Esophagus squamous epithelium (tissue), 5 donors: ENCODE measurements at regions not wholly inside any gene's neighbourhood (a gene's known extent, or its start where the extent isn't known, plus 50 kb on each side); places are given as distances from the start of the nearest gene placed in this dataset.
"Not testable (repeated sequence)": the region's sequence is repeated elsewhere in the genome, so short reads cannot be mapped to it uniquely, and the experiment has no call there.

ENCODE experiments used
- DNase-seq: peaks from one replicate; lab custom pipeline; 2025; lab: John Stamatoyannopoulos, UW
- H3K27ac ChIP-seq, 4 donors: fragments of 200-600 bp; sonication (generic); one replicate each; pipeline ENCODE4 v1.5.1; 2016 to 2019; ENCODE audit warnings: mild to moderate bottlenecking in 1 of 4
- H3K27me3 ChIP-seq, 4 donors: fragments of 200-600 bp; sonication (generic); 1 replicate in 3 of 4; 2 replicates in 1 of 4; pipeline versions ENCODE4 v1.5.1 to v1.6.0; 2017 to 2021; ENCODE audit warnings: antibody characterized with exemption in 1 of 4
- H3K36me3 ChIP-seq, 3 donors: fragments of 200-600 bp; sonication (generic); one replicate each; pipeline ENCODE4 v1.5.1; 2016 to 2019
- H3K4me1 ChIP-seq, 3 donors: fragments of 200-600 bp; sonication (generic); one replicate each; pipeline ENCODE4 v1.5.1; 2017 to 2019
- H3K4me3 ChIP-seq, 4 donors: fragments of 200-600 bp; sonication (generic); 1 replicate in 3 of 4; 2 replicates in 1 of 4; pipeline ENCODE4 v1.5.1; 2016 to 2019; ENCODE audit warnings: mild to moderate bottlenecking in 2 of 4, moderate library complexity in 1 of 4
- H3K9me3 ChIP-seq, 3 donors: fragments of 200-600 bp; sonication (generic); one replicate each; pipeline ENCODE4 v1.5.1; 2016 to 2019
- WGBS, 2 donors: methylation state at CpG; one replicate each; pipeline ENCODE4 v1.1.5; 2018; 5-methylcytosine and 5-hydroxymethylcytosine counted together
- intact Hi-C: fragments of 100-400 bp; cut with DNase I; formaldehyde crosslinking; loops from one replicate; pipeline ENCODE4 v1.15.0; 2022
- donor health status: DM: yes; HTN: yes; CAD: no.

DNA sequence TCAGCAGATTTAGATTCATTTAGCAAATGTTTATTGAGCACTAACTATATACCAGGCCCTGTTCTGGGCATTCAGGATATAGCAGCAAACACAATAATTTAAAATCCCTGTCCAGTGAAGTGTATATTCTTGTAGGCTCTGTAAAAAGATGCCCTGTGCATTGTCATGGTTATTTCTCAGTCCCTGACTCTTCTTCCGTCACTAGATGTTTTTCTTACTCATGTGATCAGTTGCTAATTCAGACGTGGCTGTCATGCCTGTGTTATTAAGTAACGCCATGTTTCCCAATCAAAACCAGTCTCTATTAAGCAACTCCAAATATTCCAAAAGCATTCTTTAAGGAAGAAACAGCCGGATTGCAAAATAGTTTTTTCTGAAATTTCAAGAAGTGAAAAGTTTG is 118.7 kb upstream of the NBPF19 start:
- intact Hi-C loops, H3K27me3 ChIP-seq: not testable (repeated sequence)

DNA sequence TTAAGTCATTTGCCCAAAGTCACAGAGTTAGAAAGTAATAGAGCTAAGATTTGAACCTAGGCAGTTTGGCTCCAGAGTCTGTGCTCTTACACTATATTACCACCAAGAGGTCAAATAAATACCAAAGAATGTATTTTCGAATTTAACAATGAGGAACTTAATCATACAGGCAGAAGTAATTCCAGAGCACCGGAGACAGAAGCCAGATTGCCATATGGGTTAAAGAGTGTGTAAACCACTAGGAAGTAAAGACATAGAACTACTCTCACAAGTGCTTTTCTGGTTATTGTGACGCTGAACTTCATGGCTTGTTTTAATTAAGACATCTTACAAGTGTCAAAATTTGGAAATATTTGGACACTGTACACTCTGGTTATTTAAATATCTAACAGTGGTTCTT is 114.5 kb upstream of the NBPF19 start:
- H3K9me3 ChIP-seq, H3K27ac ChIP-seq, H3K4me3 ChIP-seq, H3K36me3 ChIP-seq, intact Hi-C loops, H3K4me1 ChIP-seq, DNase-seq, H3K27me3 ChIP-seq: not testable (repeated sequence)
- WGBS, 2 donors, result no CpG with 5 or more reads among the region's 3 CpGs

More for the DNA sequence above, 118.7 kb upstream of the NBPF19 start:
- not testable (repeated sequence) for DNase-seq, H3K4me1 ChIP-seq, H3K27ac ChIP-seq, H3K4me3 ChIP-seq, H3K9me3 ChIP-seq, H3K36me3 ChIP-seq
- WGBS, 2 donors, result no CpG with 5 or more reads among the region's 4 CpGs

DNA sequence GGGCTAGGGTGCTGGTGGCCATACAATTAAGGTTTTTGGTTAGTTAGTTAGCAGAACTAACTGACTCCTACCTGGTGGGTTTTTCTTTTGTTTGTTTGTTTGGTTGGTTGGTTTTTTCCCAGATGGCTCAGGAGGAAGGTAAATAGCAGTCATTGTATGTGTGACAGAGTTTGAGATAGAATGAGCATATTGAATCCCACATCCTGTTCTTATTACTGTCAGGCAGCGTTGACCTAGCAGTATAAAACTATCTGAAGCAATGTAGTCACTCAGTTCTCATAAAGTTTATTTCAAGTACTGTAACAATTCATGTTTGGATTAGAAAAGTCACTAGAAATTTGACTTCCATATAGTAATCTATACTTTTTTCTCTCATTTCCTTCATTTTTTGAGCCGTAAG is 113.5 kb upstream of the NBPF19 start:
- H3K27me3 ChIP-seq, H3K4me3 ChIP-seq, DNase-seq, intact Hi-C loops, H3K27ac ChIP-seq, H3K4me1 ChIP-seq, H3K36me3 ChIP-seq, H3K9me3 ChIP-seq: not testable (repeated sequence)
- WGBS, 2 donors, result no CpG with 5 or more reads among the region's 2 CpGs

DNA sequence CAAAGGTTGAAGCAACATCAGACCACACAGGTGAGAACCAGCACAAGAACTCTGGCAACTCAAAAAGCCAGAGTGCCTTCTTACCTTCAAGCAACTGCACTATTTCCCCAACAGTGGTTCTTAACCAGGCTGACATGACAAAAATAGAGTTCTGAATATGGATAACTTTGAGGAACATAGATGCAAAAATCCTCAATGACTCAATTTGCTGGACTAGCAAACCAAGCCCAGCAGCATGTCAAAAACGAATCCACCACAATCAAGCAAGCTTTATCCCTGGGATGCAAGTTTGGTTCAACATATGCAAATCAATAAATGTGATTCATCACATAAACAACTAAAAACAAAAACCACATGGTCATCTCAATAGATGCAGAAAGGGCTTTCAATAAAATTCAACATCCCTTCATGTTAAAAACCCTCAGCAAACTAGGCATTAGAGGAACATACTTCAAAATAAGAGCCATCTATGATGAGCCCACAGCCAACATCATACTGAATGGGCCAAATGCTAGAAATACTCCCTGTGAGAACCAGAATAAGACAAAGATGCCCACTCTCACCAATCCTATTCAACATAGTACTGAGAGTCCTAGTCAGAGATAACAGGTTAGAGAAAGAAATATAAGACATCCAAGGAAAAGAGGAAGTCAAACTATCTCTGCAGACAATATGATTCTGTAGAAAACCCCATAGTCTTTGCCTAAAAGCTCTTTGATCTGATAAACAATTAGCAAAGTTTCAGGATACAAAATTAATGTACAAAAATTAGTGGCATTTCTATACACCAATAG is 110.5 kb upstream of the NBPF19 start:
- H3K27me3 ChIP-seq, H3K36me3 ChIP-seq, H3K4me3 ChIP-seq, DNase-seq, H3K9me3 ChIP-seq, H3K4me1 ChIP-seq, H3K27ac ChIP-seq, intact Hi-C loops: not testable (repeated sequence)
- no CpG with 5 or more reads among the region's 1 CpG for WGBS, 2 donors

DNA sequence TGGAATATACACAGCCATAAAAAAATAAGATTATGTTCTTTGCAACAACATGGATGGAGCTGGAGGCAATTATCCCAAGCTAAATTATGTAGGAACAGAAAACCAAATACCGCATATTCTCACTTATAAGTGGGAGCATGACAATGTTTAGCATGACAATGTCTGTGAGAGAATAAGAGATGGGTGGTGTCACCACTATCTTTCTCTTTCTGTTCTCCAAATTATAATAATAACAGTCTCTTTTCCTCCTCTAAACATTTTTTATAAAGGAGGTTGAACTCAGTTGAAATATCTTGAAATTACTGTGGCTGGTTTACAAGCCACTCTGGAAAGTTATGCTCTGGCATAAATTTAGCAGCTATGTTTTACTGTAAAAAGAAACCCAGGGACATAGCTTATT is 108.4 kb upstream of the NBPF19 start:
- H3K4me3 ChIP-seq, H3K27ac ChIP-seq: not testable (repeated sequence)

DNA sequence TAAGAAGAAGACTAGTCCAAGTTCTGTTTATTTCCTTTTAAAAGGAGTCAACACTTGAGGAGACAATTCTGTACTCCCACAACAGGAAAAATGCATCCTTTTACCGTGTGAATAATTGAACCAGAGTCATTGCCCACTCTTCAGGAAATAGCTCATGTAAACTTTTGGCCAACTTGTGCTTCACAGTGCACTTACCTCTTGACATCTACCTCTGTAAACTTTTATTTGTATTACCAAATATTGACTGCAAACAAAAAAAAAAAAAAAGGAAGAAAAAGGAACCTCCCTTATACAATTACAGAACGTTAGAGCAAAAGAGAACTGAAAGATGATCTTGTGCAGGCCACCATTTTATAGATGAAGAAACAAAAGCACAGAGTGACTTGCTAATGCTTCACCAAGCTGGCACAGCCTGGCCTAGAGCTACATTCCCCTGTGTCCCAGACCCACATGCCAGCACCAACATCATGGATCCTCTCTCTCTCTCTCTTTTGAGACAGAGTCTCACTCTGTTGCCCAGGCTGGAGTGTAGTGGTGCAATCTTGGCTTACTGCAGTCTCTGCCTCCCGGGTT is 107.3 kb upstream of the NBPF19 start:
- WGBS, 2 donors, result 67 to 89% methylated on average over 1 of the region's 3 CpGs
- intact Hi-C loops, H3K9me3 ChIP-seq, H3K27ac ChIP-seq, DNase-seq, H3K27me3 ChIP-seq, H3K4me3 ChIP-seq, H3K36me3 ChIP-seq, H3K4me1 ChIP-seq: not testable (repeated sequence)

More for the DNA sequence above, 108.4 kb upstream of the NBPF19 start:
- intact Hi-C loops, H3K9me3 ChIP-seq, H3K36me3 ChIP-seq, H3K4me1 ChIP-seq, DNase-seq, H3K27me3 ChIP-seq: not testable (repeated sequence)
- WGBS, 2 donors, result 87 to 100% methylated on average over 1 of the region's 1 CpG

DNA sequence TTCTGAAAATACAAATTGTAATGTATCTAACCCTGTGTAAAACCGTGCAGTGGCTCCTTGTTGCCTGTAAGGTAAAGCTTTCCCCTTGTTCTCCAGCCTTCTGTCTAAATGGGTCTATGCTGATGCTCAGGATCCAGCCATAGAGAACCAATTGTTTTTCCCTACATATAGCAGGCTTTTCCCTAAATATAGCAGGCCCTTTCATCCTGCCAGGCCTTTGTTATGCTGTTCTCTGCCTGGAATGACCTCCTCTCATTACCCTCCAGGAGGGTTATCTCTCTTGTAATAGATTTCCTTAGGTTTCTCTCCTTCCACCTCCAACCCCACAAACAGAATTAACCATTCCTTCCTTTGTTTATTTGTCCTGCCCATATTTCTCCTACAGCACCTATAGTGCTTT is 106.5 kb upstream of the NBPF19 start:
- H3K4me1 ChIP-seq, intact Hi-C loops, DNase-seq, H3K9me3 ChIP-seq, H3K27me3 ChIP-seq, H3K36me3 ChIP-seq, H3K4me3 ChIP-seq, H3K27ac ChIP-seq: not testable (repeated sequence)
- WGBS, 2 donors, result 71 to 88% methylated on average over 1 of the region's 1 CpG

DNA sequence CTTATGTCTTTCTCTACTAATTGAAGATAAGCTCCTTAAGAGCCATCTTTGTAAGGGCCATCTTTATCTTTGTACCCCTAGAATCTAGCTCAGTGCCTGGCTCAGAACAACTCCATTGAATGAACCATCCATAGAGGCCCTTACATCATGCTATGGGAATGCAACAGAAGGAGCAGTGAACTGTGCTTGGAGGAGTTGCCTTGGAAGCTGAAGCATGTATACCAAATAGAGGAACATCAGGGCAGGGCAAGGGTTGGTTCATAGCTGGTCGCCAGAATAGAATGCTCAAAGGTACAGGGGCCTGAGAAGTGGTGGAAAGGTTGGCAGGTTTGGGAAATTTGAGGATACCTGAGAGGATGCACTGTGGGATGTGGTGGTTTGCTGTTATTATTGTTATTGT is 105.8 kb upstream of the NBPF19 start:
- H3K4me3 ChIP-seq, H3K4me1 ChIP-seq, H3K27me3 ChIP-seq, H3K36me3 ChIP-seq, H3K27ac ChIP-seq, H3K9me3 ChIP-seq, intact Hi-C loops, DNase-seq: not testable (repeated sequence)
- WGBS, 2 donors, result no CpG with 5 or more reads among the region's 1 CpG

DNA sequence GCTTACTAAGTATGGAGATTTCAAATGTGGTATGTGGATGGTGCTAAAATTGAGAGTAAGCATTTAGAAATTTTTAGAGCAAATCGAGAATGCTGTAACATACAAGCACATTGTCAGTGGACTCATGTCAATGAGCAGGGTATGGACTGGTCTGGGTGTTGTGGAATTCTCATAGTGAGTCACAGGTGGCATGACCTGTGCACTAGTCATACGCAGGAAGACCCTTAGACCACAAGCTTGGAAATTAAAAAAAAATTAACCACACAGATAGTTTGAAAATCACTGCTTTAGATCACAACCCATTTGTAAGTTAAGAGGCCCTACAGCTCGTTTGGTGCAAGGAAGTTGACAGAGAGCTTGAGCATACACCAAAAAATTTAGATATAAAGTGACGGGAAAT is 102.9 kb upstream of the NBPF19 start:
- DNase-seq, intact Hi-C loops, H3K36me3 ChIP-seq, H3K4me1 ChIP-seq, H3K9me3 ChIP-seq, H3K27ac ChIP-seq, H3K4me3 ChIP-seq, H3K27me3 ChIP-seq: not testable (repeated sequence)
- 33 to 86% methylated on average over 1 of the region's 4 CpGs for WGBS, 2 donors

DNA sequence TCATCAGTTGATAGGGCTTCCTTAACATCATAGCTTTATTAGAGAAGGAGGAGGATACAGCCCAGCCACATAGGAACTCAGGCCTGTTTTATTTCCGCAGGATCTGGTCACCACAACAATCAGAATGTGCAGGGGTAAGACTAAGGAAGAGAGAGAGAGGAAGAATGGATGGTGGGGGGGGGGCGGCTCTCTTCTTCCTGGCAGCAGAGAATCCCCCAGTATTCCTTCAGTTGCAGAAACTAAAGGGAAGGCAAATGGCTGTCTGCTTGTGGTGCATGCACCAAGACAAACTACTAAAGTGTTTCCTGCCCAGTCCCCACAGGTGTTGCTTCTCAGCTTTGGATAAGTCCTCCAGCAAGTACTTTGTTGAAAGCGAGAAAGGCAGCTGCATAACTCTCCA is 96.4 kb upstream of the NBPF19 start:
- 86% methylated on average over 1 of the region's 3 CpGs; no CpG with 5 or more reads in 1 of the 2 donors for WGBS, 2 donors
- not testable (repeated sequence) for H3K36me3 ChIP-seq, H3K27ac ChIP-seq

More for the DNA sequence above, 96.4 kb upstream of the NBPF19 start:
- intact Hi-C loops, DNase-seq, H3K27me3 ChIP-seq, H3K4me3 ChIP-seq, H3K4me1 ChIP-seq, H3K9me3 ChIP-seq: not testable (repeated sequence)
